GM12891 (cell line): ENCODE measurements at regions not wholly inside any gene's neighbourhood (a gene's known extent, or its start where the extent isn't known, plus 50 kb on each side); places are given as distances from the start of the nearest gene placed in this dataset.

Source experiments
- POLR2A ChIP-seq: IDR thresholded peaks from 2 replicates; pipeline ENCODE4 v1.6.1; 2011; ENCODE audit warnings: low read depth, low read length, control low read depth
- POLR2AphosphoS5 ChIP-seq: IDR thresholded peaks from 2 replicates; pipeline ENCODE4 v1.6.1; 2011; ENCODE audit warnings: low read depth, low read length, control low read depth
- POU2F2 ChIP-seq: IDR thresholded peaks from 2 replicates; pipeline ENCODE4 v1.6.1; 2011; ENCODE audit warnings: low read depth, mild to moderate bottlenecking, control low read depth, low read length, moderate library complexity
- TAF1 ChIP-seq: IDR thresholded peaks from 2 replicates; pipeline ENCODE4 v1.6.1; 2011; ENCODE audit warnings: low read depth, low read length, control low read depth

- TF ChIP-seq POLR2A (no peak), POU2F2 (no peak), TAF1 (no peak), POLR2AphosphoS5 (no peak)
Observed at GRCh38 chr12:34215213-34215892, 193.1 kb downstream of the ALG10 start.
